Dermis blood vessel endothelial cell (primary cell): ENCODE measurements at regions not wholly inside any gene's neighbourhood (a gene's known extent, or its start where the extent isn't known, plus 50 kb on each side); places are given as distances from the start of the nearest gene placed in this dataset.
"Not testable (repeated sequence)": the region's sequence is repeated elsewhere in the genome, so short reads cannot be mapped to it uniquely, and the experiment has no call there.

ENCODE experiments used
- DNase-seq: peaks from one replicate; pipeline ENCODE4 v3.0.0; 2010

GRCh38 chr4:179352221-179352620 is 1910.0 kb upstream of the AGA start:
- no peak for DNase-seq

- DNase-seq = no peak
These were observed 1911.5 kb upstream of the AGA start for GRCh38 chr4:179353786-179354185.

GRCh38 chr4:179361978-179362486 is 1919.8 kb upstream of the AGA start:
- DNase-seq = no peak

- DNase-seq = not testable (repeated sequence)
These were observed 1923.7 kb upstream of the AGA start for GRCh38 chr4:179365932-179366331.

GRCh38 chr4:179372242-179372641 is 1930.0 kb upstream of the AGA start:
- DNase-seq = no peak

- DNase-seq = no peak
These were observed 1930.5 kb upstream of the AGA start for GRCh38 chr4:179372746-179373145.

- DNase-seq = not testable (repeated sequence)
These were observed 1936.6 kb upstream of the AGA start for GRCh38 chr4:179378847-179379246.

- no peak for DNase-seq
These were observed 1950.5 kb upstream of the AGA start for GRCh38 chr4:179392787-179393186.

GRCh38 chr4:179398414-179398813 is 1956.2 kb upstream of the AGA start:
- no peak for DNase-seq

- DNase-seq = no peak
These were observed 1957.0 kb upstream of the AGA start for GRCh38 chr4:179399054-179399782.

- no peak for DNase-seq
These were observed 1973.0 kb upstream of the AGA start for GRCh38 chr4:179415037-179415846.

GRCh38 chr4:179415847-179416223 is 1973.6 kb upstream of the AGA start:
- no peak for DNase-seq

GRCh38 chr4:179417357-179417756 is 1975.1 kb upstream of the AGA start:
- no peak for DNase-seq

GRCh38 chr4:179437962-179438361 is 1995.7 kb upstream of the AGA start:
- no peak for DNase-seq

GRCh38 chr4:179441596-179441995 is 1999.4 kb upstream of the AGA start:
- DNase-seq = no peak

GRCh38 chr4:179447308-179447707 is 2005.1 kb upstream of the AGA start:
- DNase-seq = no peak

GRCh38 chr4:179465131-179465797 is 2023.0 kb upstream of the AGA start:
- no peak for DNase-seq

GRCh38 chr4:179467878-179468277 is 2025.6 kb upstream of the AGA start:
- DNase-seq = no peak

GRCh38 chr4:179472164-179472563 is 2029.9 kb upstream of the AGA start:
- DNase-seq = no peak

GRCh38 chr4:179478608-179479007 is 2036.4 kb upstream of the AGA start:
- DNase-seq = no peak

GRCh38 chr4:179485781-179486180 is 2043.5 kb upstream of the AGA start:
- DNase-seq = no peak

GRCh38 chr4:179486570-179487335 is 2044.5 kb upstream of the AGA start:
- no peak for DNase-seq
